ENCODE measurements at regions not wholly inside any gene's neighbourhood (a gene's known extent, or its start where the extent isn't known, plus 50 kb on each side); places are given as distances from the start of the nearest gene placed in this dataset.
A peak's percentile ranks its signal among the peaks of the same experiment; 100 is the strongest.

DNA sequence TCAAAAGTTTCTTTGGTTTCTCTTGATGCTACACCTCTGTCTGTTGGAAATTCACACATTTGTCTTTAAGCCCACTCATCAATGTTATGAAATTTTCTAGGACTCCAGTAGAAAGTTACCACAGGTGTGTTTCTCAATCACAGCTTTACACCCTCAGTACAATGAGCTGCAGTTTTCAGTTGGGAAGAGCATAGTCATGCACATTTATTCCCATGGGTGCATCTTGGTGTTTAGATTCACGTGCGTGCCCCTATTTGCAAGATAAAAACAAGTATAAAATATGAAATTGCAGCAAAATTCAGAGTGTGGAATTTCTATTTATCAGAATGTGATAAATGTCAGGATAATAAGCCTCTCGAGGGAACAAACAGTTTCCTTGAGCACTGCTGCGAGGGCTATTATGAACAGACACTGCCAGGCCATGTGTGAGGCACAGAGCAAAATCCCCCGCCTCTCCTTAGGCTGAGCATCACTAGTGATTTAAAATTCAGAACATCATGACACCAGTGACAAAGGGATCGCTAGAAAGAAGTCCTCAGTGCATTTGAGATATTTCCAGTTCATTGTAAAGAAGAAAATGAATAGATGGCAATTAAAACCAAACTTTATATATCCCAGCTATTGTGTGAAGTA is 512.2 kb upstream of the TCF4 start:
- H3K27me3 Mint-ChIP-seq = no peaks in the 10 kb centered on the region
- H3K27ac Mint-ChIP-seq = no peak overlapping the region
- intact Hi-C loops (cut with micrococcal nuclease) = no loop called here
- H3K9me3 Mint-ChIP-seq = peaks cover 8% of the 10 kb centered on the region
- H3K36me3 Mint-ChIP-seq (ENCODE audit: low read depth) = no peaks in the 10 kb centered on the region
- ATAC-seq (ENCODE audit: low read depth) = no peak
- TF ChIP-seq, protein P1, sequence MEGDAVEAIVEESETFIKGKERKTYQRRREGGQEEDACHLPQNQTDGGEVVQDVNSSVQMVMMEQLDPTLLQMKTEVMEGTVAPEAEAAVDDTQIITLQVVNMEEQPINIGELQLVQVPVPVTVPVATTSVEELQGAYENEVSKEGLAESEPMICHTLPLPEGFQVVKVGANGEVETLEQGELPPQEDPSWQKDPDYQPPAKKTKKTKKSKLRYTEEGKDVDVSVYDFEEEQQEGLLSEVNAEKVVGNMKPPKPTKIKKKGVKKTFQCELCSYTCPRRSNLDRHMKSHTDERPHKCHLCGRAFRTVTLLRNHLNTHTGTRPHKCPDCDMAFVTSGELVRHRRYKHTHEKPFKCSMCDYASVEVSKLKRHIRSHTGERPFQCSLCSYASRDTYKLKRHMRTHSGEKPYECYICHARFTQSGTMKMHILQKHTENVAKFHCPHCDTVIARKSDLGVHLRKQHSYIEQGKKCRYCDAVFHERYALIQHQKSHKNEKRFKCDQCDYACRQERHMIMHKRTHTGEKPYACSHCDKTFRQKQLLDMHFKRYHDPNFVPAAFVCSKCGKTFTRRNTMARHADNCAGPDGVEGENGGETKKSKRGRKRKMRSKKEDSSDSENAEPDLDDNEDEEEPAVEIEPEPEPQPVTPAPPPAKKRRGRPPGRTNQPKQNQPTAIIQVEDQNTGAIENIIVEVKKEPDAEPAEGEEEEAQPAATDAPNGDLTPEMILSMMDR (IDR thresholded peaks at IDR 0.05) = no peak
- ChIA-PET CTCF (no interaction called here), POLR2A (no interaction called here)
- DNase-seq = no peak
- H3K4me1 Mint-ChIP-seq = no peaks in the 10 kb centered on the region
- no peak overlapping the region for H3K4me3 Mint-ChIP-seq

DNA sequence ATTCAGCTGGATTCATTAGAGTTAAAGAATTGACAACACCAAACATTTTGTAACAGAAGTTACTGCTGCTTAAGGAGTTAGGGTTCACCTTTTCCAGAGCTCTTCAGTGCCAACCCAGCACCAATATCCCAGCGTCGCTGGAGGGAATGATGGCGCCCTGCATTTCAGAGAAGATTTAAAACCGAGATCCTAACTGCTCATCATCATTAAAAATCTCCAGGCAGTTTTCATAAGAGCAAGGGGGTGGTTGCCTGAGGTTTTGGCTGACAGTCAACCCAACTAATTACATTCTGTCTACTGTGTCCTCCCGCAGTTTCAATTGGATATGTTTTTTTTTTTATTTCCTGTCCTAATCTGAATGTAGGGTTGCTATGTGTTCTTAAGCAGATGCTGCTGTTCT is 509.6 kb upstream of the TCF4 start:
- Mint-ChIP-seq H3K36me3 (ENCODE audit: low read depth) (no peaks in the 10 kb centered on the region), H3K27ac (no peak overlapping the region), H3K9me3 (no peaks in the 10 kb centered on the region), H3K4me1 (no peaks in the 10 kb centered on the region), H3K4me3 (no peak overlapping the region), H3K27me3 (no peaks in the 10 kb centered on the region)
- ATAC-seq (ENCODE audit: low read depth) (no peak), DNase-seq (no peak)
- intact Hi-C loops (cut with micrococcal nuclease) = no loop called here
- ChIA-PET POLR2A (no interaction called here), CTCF (no interaction called here)
- TF ChIP-seq, protein P1 (IDR thresholded peaks at IDR 0.05) = no peak

DNA sequence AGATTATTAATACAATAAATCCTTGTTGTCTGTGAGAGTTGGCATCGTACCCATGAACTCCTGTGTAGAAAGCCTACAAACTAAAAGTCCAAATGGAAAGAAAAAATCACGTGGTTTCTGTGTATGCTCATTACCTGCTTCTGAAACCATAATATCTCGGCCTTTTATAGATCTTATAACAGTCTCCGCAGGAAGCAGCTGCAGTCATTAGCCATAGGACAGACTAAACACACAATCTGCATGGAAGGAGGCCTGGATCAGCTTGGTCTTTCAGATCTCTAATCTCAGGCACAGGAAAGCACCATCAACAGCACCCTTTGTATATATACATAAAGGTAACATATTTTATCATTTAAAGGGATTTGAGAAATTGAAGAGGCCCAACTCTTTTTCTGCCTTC is 508.9 kb upstream of the TCF4 start:
- H3K27me3 Mint-ChIP-seq = no peaks in the 10 kb centered on the region
- no peak overlapping the region for H3K27ac Mint-ChIP-seq
- intact Hi-C loops (cut with micrococcal nuclease) = no loop called here
- ChIA-PET POLR2A (no interaction called here), CTCF (no interaction called here)
- no peaks in the 10 kb centered on the region for H3K9me3 Mint-ChIP-seq
- DNase-seq = no peak
- ATAC-seq (ENCODE audit: low read depth) = no peak
- H3K4me3 Mint-ChIP-seq = no peak overlapping the region
- TF ChIP-seq, protein P1 (IDR thresholded peaks at IDR 0.05) = no peak
- no peaks in the 10 kb centered on the region for H3K36me3 Mint-ChIP-seq (ENCODE audit: low read depth)
- no peaks in the 10 kb centered on the region for H3K4me1 Mint-ChIP-seq

DNA sequence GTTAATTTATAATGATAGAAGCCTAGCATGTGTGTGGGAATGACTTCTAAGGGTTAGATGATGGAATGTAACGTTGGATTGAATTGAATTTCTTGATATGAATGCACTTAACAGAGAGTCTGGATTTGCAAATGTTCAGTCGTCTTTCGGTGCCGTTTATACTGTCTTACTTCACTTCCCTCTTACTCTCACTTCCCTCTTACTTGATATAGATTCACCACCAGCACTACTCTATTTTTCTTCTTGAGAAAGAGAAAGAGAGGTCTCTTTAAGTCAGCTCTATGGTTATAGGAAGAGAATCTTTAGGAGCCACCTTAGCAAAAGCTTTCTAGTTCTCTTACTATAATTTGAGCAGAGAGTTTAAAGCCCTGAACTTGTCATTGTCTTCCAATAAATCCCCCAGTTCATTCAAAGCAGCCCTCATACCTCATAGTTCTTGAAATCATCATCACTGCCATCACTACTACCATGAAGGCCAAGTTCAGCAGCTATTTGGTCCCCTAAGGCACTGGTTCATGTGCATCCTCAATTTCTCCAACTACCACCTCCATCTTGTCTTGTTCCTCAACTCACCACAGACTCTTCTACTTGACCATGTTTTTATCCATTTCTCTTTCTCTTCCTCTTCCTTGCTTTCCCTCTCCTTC is 501.7 kb upstream of the TCF4 start:
- intact Hi-C loops (cut with micrococcal nuclease) = loop anchor here (1.0 to 5.0 kb wide), 2 partner anchors 23 to 178 kb away; no protein-coding TSS in a partner anchor
- no peaks in the 10 kb centered on the region for H3K9me3 Mint-ChIP-seq
- H3K27me3 Mint-ChIP-seq = no peaks in the 10 kb centered on the region
- TF ChIP-seq, protein P1 (IDR thresholded peaks at IDR 0.05) = no peak
- POLR2A ChIA-PET = interaction anchor here (1.1 kb wide), 1 partner anchor 23 kb away, joined by 3 read pairs; no protein-coding TSS in a partner anchor
- H3K27ac Mint-ChIP-seq = peak overlapping the region; percentile 72
- peaks cover 19% of the 10 kb centered on the region for H3K4me1 Mint-ChIP-seq
- no peaks in the 10 kb centered on the region for H3K36me3 Mint-ChIP-seq (ENCODE audit: low read depth)
- peak; percentile 93 for ATAC-seq (ENCODE audit: low read depth)
- no peak for DNase-seq
- peak overlapping the region; percentile 11 for H3K4me3 Mint-ChIP-seq
- CTCF ChIA-PET = no interaction called here

DNA sequence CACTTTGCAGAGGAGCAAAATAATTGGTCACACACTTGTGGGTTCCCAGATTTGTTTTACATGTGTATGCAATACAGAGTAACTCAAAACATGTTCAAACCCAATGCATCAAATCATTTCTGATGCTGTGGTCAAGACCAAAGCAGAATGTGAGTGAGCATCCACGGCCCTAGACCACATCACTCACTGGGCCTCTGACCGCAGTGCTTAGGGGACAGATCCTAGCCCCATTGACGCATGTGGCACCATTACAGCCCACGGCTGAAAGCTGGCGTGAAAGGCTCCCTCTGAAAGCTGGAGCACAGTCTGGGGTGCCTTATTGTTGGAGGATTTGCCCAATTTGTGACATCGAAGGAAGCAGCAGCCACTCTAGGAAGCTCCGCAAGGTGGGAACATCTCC is 498.8 kb upstream of the TCF4 start:
- Mint-ChIP-seq H3K4me1 (peaks cover 19% of the 10 kb centered on the region), H3K27ac (no peak overlapping the region), H3K4me3 (no peak overlapping the region), H3K36me3 (ENCODE audit: low read depth) (no peaks in the 10 kb centered on the region), H3K9me3 (no peaks in the 10 kb centered on the region), H3K27me3 (no peaks in the 10 kb centered on the region)
- no peak for DNase-seq
- ATAC-seq (ENCODE audit: low read depth) = no peak
- intact Hi-C loops (cut with micrococcal nuclease) = loop anchor here (5.0 kb wide), 1 partner anchor 181 kb away; no protein-coding TSS in a partner anchor
- POLR2A ChIA-PET = interaction anchor here (0.6 kb wide), 1 partner anchor 307 kb away, joined by 5 read pairs; no protein-coding TSS in a partner anchor
- CTCF ChIA-PET = no interaction called here
- TF ChIP-seq, protein P1 (IDR thresholded peaks at IDR 0.05) = no peak

Measured in activated B cell treated with CpG ODN at 0.5 μM for 24 hours (primary cell).